ENCODE measurements at regions not wholly inside any gene's neighbourhood (a gene's known extent, or its start where the extent isn't known, plus 50 kb on each side); places are given as distances from the start of the nearest gene placed in this dataset.
A peak's percentile ranks its signal among the peaks of the same experiment; 100 is the strongest.

DNA sequence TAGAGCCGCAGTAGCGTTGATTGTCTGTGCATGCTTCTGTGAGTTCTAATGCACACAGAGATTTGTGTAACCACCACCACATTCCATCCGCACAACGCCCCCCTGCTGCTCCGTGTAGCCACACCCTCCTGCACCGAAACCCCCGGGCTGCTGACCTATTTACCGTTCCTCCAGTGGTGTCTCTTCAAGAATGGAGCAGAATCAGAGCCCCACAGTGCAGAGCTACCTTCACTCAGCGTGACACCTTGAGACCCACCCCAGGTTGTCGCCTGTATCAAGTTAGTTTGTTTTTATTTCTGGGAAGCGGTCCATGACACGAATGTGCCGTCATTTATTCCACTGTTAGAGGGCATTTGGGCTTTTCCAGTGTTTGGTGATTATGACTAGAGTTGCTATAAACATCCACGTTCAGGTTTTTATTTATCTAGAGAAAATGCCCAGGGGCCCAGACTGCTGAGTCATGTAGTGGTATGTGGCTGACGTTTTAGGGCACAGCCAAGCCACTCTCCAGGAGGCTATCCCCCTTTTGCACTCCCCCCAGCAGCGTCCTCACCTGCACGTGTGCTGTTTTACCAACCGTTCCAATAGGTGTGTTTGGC is 266.8 kb downstream of the NDUFA10 start:
- H3K4me3 ChIP-seq (ENCODE audit: low read length in 2 of 2): no peak overlapping the region
- 83% methylated on average over 18 of the region's 18 CpGs for WGBS
- no peak overlapping the region for H3K27ac ChIP-seq (ENCODE audit: low read depth in 1 of 2, low read length in 1 of 2)
- DNase-seq (ENCODE audit: low read depth in 6 of 9, low spot score in 9 of 9): no peak
- no peaks in the 10 kb centered on the region for H3K36me3 ChIP-seq (ENCODE audit: control insufficient read depth in 2 of 2, insufficient read depth in 2 of 2, low read length in 1 of 2)
- peaks cover 9 to 26% of the 10 kb centered on the region in 2 donors for H3K4me1 ChIP-seq (ENCODE audit: control insufficient read depth in 2 of 2, insufficient read depth in 2 of 2, low read length in 2 of 2)
- H3K9me3 ChIP-seq (ENCODE audit: control insufficient read depth in 2 of 2, insufficient read depth in 1 of 2, low read length in 1 of 2): peaks cover 0 to 14% of the 10 kb centered on the region in 2 donors
- H3K27me3 ChIP-seq (ENCODE audit: control insufficient read depth in 2 of 2, insufficient read depth in 1 of 2, low read length in 1 of 2): no peaks in the 10 kb centered on the region

DNA sequence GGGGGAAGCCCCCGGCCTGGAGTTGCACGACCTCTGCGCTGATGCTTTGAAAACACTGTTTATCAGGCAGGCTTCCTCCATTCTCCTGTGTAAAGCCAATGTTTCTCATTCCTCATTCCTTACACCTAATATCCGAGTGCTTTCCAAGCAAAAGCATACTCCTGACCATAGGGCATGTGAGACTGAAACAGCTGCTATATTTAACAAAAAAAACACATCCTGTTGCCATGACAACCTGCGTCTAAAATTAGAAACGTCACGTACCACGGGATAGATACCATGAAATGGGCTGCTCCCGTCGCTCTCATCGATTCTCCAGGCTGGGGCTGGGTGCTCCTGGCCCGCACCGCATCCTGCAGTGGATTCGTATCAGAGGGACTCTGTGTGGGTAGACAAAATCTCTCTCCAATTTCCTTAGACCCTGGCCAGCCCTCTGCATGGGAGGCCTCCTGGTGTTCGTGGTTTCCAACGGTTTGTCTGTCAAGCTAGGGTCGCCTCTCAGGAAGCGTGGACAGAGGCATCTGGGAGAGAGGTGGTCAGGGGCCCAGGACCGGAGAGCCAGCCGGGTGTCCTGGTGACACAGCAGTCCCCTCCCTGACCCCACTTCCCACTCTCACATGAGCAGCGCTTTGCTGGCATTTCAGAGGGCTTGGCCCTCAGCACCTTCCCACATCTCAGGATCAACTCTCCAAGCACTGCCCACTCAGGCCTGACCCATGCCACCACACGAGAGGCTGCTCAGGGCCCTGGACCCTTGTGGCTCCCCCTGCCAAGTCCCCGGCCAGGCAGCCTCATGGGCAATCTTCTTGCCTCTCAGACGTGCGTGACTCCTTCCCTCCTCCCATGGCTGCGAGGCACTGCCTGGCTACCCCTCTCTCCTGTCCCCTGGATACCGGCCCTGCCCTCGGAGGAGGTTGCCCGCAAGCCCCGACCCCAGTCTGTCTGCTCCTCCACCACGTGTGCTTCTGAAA is 268.1 kb downstream of the NDUFA10 start:
- no peak overlapping the region for H3K4me3 ChIP-seq (ENCODE audit: low read length in 2 of 2)
- 59% methylated on average over 31 of the region's 31 CpGs for WGBS
- no peaks in the 10 kb centered on the region for H3K27me3 ChIP-seq (ENCODE audit: control insufficient read depth in 2 of 2, insufficient read depth in 1 of 2, low read length in 1 of 2)
- H3K27ac ChIP-seq (ENCODE audit: low read depth in 1 of 2, low read length in 1 of 2): no peak overlapping the region
- peak in 7 of 9 donors; percentile 35 to 81 (median 51) for DNase-seq (ENCODE audit: low read depth in 6 of 9, low spot score in 9 of 9)
- peaks cover 0 to 12% of the 10 kb centered on the region in 2 donors for H3K9me3 ChIP-seq (ENCODE audit: control insufficient read depth in 2 of 2, insufficient read depth in 1 of 2, low read length in 1 of 2)
- no peaks in the 10 kb centered on the region for H3K36me3 ChIP-seq (ENCODE audit: control insufficient read depth in 2 of 2, insufficient read depth in 2 of 2, low read length in 1 of 2)
- peaks cover 16 to 34% of the 10 kb centered on the region in 2 donors for H3K4me1 ChIP-seq (ENCODE audit: control insufficient read depth in 2 of 2, insufficient read depth in 2 of 2, low read length in 2 of 2)

- H3K27ac ChIP-seq (ENCODE audit: low read depth in 1 of 2, low read length in 1 of 2): no peak overlapping the region
- H3K4me3 ChIP-seq (ENCODE audit: low read length in 2 of 2): no peak overlapping the region
- no peak for DNase-seq (ENCODE audit: low read depth in 6 of 9, low spot score in 9 of 9)
- 86% methylated on average over 10 of the region's 10 CpGs for WGBS
- no peaks in the 10 kb centered on the region for H3K27me3 ChIP-seq (ENCODE audit: control insufficient read depth in 2 of 2, insufficient read depth in 1 of 2, low read length in 1 of 2)
- H3K9me3 ChIP-seq (ENCODE audit: control insufficient read depth in 2 of 2, insufficient read depth in 1 of 2, low read length in 1 of 2): peaks cover 0 to 10% of the 10 kb centered on the region in 2 donors
- peaks cover 24 to 43% of the 10 kb centered on the region in 2 donors for H3K4me1 ChIP-seq (ENCODE audit: control insufficient read depth in 2 of 2, insufficient read depth in 2 of 2, low read length in 2 of 2)
- no peaks in the 10 kb centered on the region for H3K36me3 ChIP-seq (ENCODE audit: control insufficient read depth in 2 of 2, insufficient read depth in 2 of 2, low read length in 1 of 2)
These were observed 268.9 kb downstream of the NDUFA10 start for GRCh38 chr2:239756031-239756789.

- H3K36me3 ChIP-seq (ENCODE audit: control insufficient read depth in 2 of 2, insufficient read depth in 2 of 2, low read length in 1 of 2): no peaks in the 10 kb centered on the region
- H3K4me1 ChIP-seq (ENCODE audit: control insufficient read depth in 2 of 2, insufficient read depth in 2 of 2, low read length in 2 of 2): peaks cover 27 to 55% of the 10 kb centered on the region in 2 donors
- H3K27me3 ChIP-seq (ENCODE audit: control insufficient read depth in 2 of 2, insufficient read depth in 1 of 2, low read length in 1 of 2): no peaks in the 10 kb centered on the region
- WGBS: 94% methylated on average over 14 of the region's 14 CpGs
- H3K4me3 ChIP-seq (ENCODE audit: low read length in 2 of 2): no peak overlapping the region
- no peaks in the 10 kb centered on the region for H3K9me3 ChIP-seq (ENCODE audit: control insufficient read depth in 2 of 2, insufficient read depth in 1 of 2, low read length in 1 of 2)
- H3K27ac ChIP-seq (ENCODE audit: low read depth in 1 of 2, low read length in 1 of 2): no peak overlapping the region
- no peak for DNase-seq (ENCODE audit: low read depth in 6 of 9, low spot score in 9 of 9)
These were observed 271.7 kb downstream of the NDUFA10 start for GRCh38 chr2:239753401-239753837.

DNA sequence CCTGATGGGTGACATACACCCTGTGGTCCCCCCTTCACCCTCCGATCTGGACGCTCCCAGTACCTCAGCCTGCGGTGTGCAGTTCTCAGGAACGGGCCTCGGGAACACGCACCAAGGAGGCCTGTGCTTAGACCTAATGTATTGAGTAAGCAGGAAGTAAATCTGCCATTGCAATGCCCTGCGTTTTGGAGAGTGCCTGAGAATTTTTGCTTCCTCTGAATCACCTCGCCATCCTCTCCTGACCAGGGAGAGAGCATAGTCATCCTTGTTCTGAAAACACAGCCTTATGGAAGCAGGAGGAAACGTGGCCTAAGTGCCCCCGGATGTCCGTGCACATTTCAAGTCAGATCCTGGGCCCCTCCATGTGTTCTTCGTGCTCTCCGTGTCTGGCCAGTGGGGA is 272.2 kb downstream of the NDUFA10 start:
- WGBS: 92% methylated on average over 13 of the region's 13 CpGs
- no peaks in the 10 kb centered on the region for H3K36me3 ChIP-seq (ENCODE audit: control insufficient read depth in 2 of 2, insufficient read depth in 2 of 2, low read length in 1 of 2)
- no peak for DNase-seq (ENCODE audit: low read depth in 6 of 9, low spot score in 9 of 9)

GRCh38 chr2:239751679-239752355 is 273.3 kb downstream of the NDUFA10 start:
- Histone ChIP-seq H3K4me3 (ENCODE audit: low read length in 2 of 2) (peak overlapping the region; percentile 14 to 19), H3K36me3 (ENCODE audit: control insufficient read depth in 2 of 2, insufficient read depth in 2 of 2, low read length in 1 of 2) (no peaks in the 10 kb centered on the region), H3K9me3 (ENCODE audit: control insufficient read depth in 2 of 2, insufficient read depth in 1 of 2, low read length in 1 of 2) (no peaks in the 10 kb centered on the region), H3K27ac (ENCODE audit: low read depth in 1 of 2, low read length in 1 of 2) (peak overlapping the region; percentile 57 to 64), H3K4me1 (ENCODE audit: control insufficient read depth in 2 of 2, insufficient read depth in 2 of 2, low read length in 2 of 2) (peaks cover 21 to 42% of the 10 kb centered on the region in 2 donors), H3K27me3 (ENCODE audit: control insufficient read depth in 2 of 2, insufficient read depth in 1 of 2, low read length in 1 of 2) (no peaks in the 10 kb centered on the region)
- DNase-seq (ENCODE audit: low read depth in 6 of 9, low spot score in 9 of 9): peak; percentile 48 to 91 (median 73)
- 46% methylated on average over 24 of the region's 24 CpGs for WGBS

More for the DNA sequence above, 272.2 kb downstream of the NDUFA10 start:
- Histone ChIP-seq H3K9me3 (ENCODE audit: control insufficient read depth in 2 of 2, insufficient read depth in 1 of 2, low read length in 1 of 2) (no peaks in the 10 kb centered on the region), H3K4me3 (ENCODE audit: low read length in 2 of 2) (no peak overlapping the region), H3K27me3 (ENCODE audit: control insufficient read depth in 2 of 2, insufficient read depth in 1 of 2, low read length in 1 of 2) (no peaks in the 10 kb centered on the region), H3K27ac (ENCODE audit: low read depth in 1 of 2, low read length in 1 of 2) (no peak overlapping the region), H3K4me1 (ENCODE audit: control insufficient read depth in 2 of 2, insufficient read depth in 2 of 2, low read length in 2 of 2) (peaks cover 27 to 53% of the 10 kb centered on the region in 2 donors)

DNA sequence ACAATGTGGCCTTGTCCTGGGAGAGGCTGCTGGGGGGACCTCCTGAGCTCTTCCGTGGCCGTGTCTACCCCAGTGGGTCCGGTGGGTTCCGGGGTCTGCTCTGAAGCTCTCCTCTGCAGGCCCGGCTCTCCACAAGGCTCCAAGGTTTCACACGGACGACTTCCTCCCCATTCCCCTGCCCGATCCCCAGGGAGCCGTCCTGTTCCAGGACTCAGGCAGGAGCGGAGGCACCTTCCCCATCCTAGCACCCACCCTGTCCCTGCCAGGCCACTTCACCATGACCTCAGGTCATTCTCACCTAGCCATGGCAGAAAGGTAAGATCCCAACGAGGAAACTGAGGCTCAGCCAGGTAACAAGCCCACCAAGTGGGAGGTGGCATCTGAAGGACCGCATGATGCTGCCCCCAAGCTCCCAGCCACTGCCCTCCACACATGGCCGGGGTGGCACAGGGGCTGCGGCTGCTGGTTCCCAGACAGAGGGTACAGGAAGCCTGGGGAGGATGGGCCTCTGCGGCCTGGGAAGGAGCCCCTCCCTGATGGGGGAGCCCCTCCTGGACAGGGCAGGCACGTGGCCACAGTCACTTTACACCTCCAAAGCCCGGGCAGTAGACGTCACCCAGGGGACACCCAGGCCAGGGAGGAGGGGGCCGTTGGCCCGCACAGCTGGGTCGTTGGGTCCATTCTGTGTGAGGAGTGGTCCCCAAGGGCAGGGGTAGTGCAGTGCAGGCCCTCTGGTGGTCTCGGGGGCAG is 274.0 kb downstream of the NDUFA10 start:
- no peak for DNase-seq (ENCODE audit: low read depth in 6 of 9, low spot score in 9 of 9)
- WGBS: 61% methylated on average over 22 of the region's 22 CpGs
- H3K9me3 ChIP-seq (ENCODE audit: control insufficient read depth in 2 of 2, insufficient read depth in 1 of 2, low read length in 1 of 2): no peaks in the 10 kb centered on the region
- peak overlapping the region; percentile 44 to 57 for H3K27ac ChIP-seq (ENCODE audit: low read depth in 1 of 2, low read length in 1 of 2)
- H3K36me3 ChIP-seq (ENCODE audit: control insufficient read depth in 2 of 2, insufficient read depth in 2 of 2, low read length in 1 of 2): no peaks in the 10 kb centered on the region
- H3K4me1 ChIP-seq (ENCODE audit: control insufficient read depth in 2 of 2, insufficient read depth in 2 of 2, low read length in 2 of 2): peaks cover 18 to 34% of the 10 kb centered on the region in 2 donors
- H3K4me3 ChIP-seq (ENCODE audit: low read length in 2 of 2): no peak overlapping the region
- H3K27me3 ChIP-seq (ENCODE audit: control insufficient read depth in 2 of 2, insufficient read depth in 1 of 2, low read length in 1 of 2): no peaks in the 10 kb centered on the region
